ENCODE measurements at regions not wholly inside any gene's neighbourhood (a gene's known extent, or its start where the extent isn't known, plus 50 kb on each side); places are given as distances from the start of the nearest gene placed in this dataset.

- H4K20me1 ChIP-seq (ENCODE audit: insufficient read depth, low read length), result no peaks in the 10 kb centered on the region
- H3K4me2 ChIP-seq (ENCODE audit: low read length), result no peak overlapping the region
- no peaks in the 10 kb centered on the region for H3K79me2 ChIP-seq (ENCODE audit: insufficient read depth, low read length)
- no peaks in the 10 kb centered on the region for H3K4me1 ChIP-seq (ENCODE audit: insufficient read depth, low read length, severe bottlenecking)
- TF ChIP-seq CTCF (IDR thresholded peaks at IDR 0.05; ENCODE audit: low read length) (no peak), EZH2 (IDR thresholded peaks at IDR 0.05; ENCODE audit: borderline replicate concordance, low read length) (no peak)
- no peaks in the 10 kb centered on the region for H3F3A ChIP-seq (ENCODE audit: insufficient read depth, low read length)
- no peaks in the 10 kb centered on the region for H3K27me3 ChIP-seq (ENCODE audit: insufficient read depth, low read length)
- no peak overlapping the region for H3K27ac ChIP-seq (ENCODE audit: low read depth, low read length, poor library complexity, severe bottlenecking)
- H3K9me2 ChIP-seq (ENCODE audit: low read depth, low read length), result no peaks in the 10 kb centered on the region
- no peak overlapping the region for H2AFZ ChIP-seq (ENCODE audit: low read length)
- H3K4me3 ChIP-seq (ENCODE audit: low read depth, low read length, poor library complexity, severe bottlenecking), result no peak overlapping the region
- H3K36me3 ChIP-seq (ENCODE audit: insufficient read depth, low read length), result no peaks in the 10 kb centered on the region
- H3K9me3 ChIP-seq (ENCODE audit: low read length), result no peaks in the 10 kb centered on the region
- H3K9ac ChIP-seq (ENCODE audit: low read length), result no peak overlapping the region
Measured at GRCh38 chr12:86659985-86660384, 403.8 kb upstream of the MGAT4C start.

GRCh38 chr12:86658303-86658702 is 402.1 kb upstream of the MGAT4C start:
- H4K20me1 ChIP-seq (ENCODE audit: insufficient read depth, low read length), result no peaks in the 10 kb centered on the region
- no peaks in the 10 kb centered on the region for H3F3A ChIP-seq (ENCODE audit: insufficient read depth, low read length)
- TF ChIP-seq EZH2 (IDR thresholded peaks at IDR 0.05; ENCODE audit: borderline replicate concordance, low read length) (no peak), CTCF (IDR thresholded peaks at IDR 0.05; ENCODE audit: low read length) (no peak)
- H3K36me3 ChIP-seq (ENCODE audit: insufficient read depth, low read length), result no peaks in the 10 kb centered on the region
- H3K79me2 ChIP-seq (ENCODE audit: insufficient read depth, low read length), result no peaks in the 10 kb centered on the region
- no peak overlapping the region for H3K9ac ChIP-seq (ENCODE audit: low read length)
- H3K9me3 ChIP-seq (ENCODE audit: low read length), result no peaks in the 10 kb centered on the region
- H3K4me3 ChIP-seq (ENCODE audit: low read depth, low read length, poor library complexity, severe bottlenecking), result no peak overlapping the region
- H3K4me1 ChIP-seq (ENCODE audit: insufficient read depth, low read length, severe bottlenecking), result no peaks in the 10 kb centered on the region
- H3K27me3 ChIP-seq (ENCODE audit: insufficient read depth, low read length), result no peaks in the 10 kb centered on the region
- H2AFZ ChIP-seq (ENCODE audit: low read length), result no peak overlapping the region
- H3K27ac ChIP-seq (ENCODE audit: low read depth, low read length, poor library complexity, severe bottlenecking), result no peak overlapping the region
- no peak overlapping the region for H3K4me2 ChIP-seq (ENCODE audit: low read length)
- H3K9me2 ChIP-seq (ENCODE audit: low read depth, low read length), result no peaks in the 10 kb centered on the region

GRCh38 chr12:86647800-86648199 is 391.6 kb upstream of the MGAT4C start:
- no peaks in the 10 kb centered on the region for H3K9me2 ChIP-seq (ENCODE audit: low read depth, low read length)
- H3K4me3 ChIP-seq (ENCODE audit: low read depth, low read length, poor library complexity, severe bottlenecking), result no peak overlapping the region
- no peaks in the 10 kb centered on the region for H3K79me2 ChIP-seq (ENCODE audit: insufficient read depth, low read length)
- H4K20me1 ChIP-seq (ENCODE audit: insufficient read depth, low read length), result no peaks in the 10 kb centered on the region
- H3K27me3 ChIP-seq (ENCODE audit: insufficient read depth, low read length), result no peaks in the 10 kb centered on the region
- H3K9me3 ChIP-seq (ENCODE audit: low read length), result no peaks in the 10 kb centered on the region
- H3K27ac ChIP-seq (ENCODE audit: low read depth, low read length, poor library complexity, severe bottlenecking), result no peak overlapping the region
- no peak overlapping the region for H2AFZ ChIP-seq (ENCODE audit: low read length)
- H3F3A ChIP-seq (ENCODE audit: insufficient read depth, low read length), result no peaks in the 10 kb centered on the region
- TF ChIP-seq EZH2 (IDR thresholded peaks at IDR 0.05; ENCODE audit: borderline replicate concordance, low read length) (no peak), CTCF (IDR thresholded peaks at IDR 0.05; ENCODE audit: low read length) (no peak)
- H3K36me3 ChIP-seq (ENCODE audit: insufficient read depth, low read length), result no peaks in the 10 kb centered on the region
- no peaks in the 10 kb centered on the region for H3K4me1 ChIP-seq (ENCODE audit: insufficient read depth, low read length, severe bottlenecking)
- H3K9ac ChIP-seq (ENCODE audit: low read length), result no peak overlapping the region
- H3K4me2 ChIP-seq (ENCODE audit: low read length), result no peak overlapping the region

Measured in OCI-LY1 (cell line).